ENCODE measurements at regions not wholly inside any gene's neighbourhood (a gene's known extent, or its start where the extent isn't known, plus 50 kb on each side); places are given as distances from the start of the nearest gene placed in this dataset.

DNA sequence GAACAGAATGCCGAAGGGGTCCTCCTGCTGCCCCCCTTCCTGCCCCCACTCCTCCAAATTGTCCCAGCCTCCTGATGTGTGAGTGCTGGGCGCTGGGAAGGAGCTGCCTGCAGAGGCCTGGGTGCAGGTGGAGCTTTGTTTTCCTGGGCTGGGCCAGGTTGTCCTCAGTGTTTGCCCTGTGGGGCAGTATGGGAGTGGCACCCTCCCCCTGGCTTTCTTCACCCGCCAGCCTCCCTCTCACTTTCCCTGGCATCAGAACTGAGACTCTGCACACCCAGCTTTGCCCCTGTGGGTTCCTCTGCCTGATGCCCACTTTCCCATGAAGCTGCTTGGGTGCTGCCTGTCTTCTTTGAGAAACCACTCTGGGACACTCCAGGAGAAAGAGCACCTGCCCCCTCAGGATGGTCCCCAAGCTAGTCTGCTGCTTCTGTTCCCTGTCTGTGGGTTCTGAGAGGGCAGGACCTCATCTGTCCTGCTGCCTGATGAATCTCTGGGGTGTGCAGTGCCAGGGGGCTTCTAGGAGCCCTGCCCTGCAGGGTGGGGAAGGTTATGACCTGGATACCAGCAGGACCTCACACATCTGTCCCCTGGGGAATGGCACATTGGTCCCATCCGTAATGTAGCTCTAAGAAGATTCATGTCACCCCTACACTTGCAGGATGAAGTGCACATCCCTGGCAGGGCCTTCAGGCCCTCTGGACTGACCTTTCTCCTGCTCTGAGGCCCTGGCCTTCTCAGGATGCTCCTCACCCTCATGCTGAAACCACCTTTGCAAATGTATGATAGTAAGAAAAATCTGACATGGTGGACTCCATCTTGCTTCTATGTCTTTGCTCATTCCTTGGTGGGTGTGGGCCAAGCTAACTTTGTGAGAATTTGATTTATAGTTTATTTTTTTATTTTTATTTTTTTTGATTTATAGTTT is 146.8 kb upstream of the HS6ST1 start:
- TF ChIP-seq, protein P1, sequence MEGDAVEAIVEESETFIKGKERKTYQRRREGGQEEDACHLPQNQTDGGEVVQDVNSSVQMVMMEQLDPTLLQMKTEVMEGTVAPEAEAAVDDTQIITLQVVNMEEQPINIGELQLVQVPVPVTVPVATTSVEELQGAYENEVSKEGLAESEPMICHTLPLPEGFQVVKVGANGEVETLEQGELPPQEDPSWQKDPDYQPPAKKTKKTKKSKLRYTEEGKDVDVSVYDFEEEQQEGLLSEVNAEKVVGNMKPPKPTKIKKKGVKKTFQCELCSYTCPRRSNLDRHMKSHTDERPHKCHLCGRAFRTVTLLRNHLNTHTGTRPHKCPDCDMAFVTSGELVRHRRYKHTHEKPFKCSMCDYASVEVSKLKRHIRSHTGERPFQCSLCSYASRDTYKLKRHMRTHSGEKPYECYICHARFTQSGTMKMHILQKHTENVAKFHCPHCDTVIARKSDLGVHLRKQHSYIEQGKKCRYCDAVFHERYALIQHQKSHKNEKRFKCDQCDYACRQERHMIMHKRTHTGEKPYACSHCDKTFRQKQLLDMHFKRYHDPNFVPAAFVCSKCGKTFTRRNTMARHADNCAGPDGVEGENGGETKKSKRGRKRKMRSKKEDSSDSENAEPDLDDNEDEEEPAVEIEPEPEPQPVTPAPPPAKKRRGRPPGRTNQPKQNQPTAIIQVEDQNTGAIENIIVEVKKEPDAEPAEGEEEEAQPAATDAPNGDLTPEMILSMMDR (IDR thresholded peaks at IDR 0.05; ENCODE audit: low read depth, low read length, missing control alignments) = no peak
- DNase-seq = no peak
- in situ Hi-C loops (cut with HindIII; ENCODE audit: low pct_ligation_motif_present, low sequenced_read_pairs) = no loop called here

DNA sequence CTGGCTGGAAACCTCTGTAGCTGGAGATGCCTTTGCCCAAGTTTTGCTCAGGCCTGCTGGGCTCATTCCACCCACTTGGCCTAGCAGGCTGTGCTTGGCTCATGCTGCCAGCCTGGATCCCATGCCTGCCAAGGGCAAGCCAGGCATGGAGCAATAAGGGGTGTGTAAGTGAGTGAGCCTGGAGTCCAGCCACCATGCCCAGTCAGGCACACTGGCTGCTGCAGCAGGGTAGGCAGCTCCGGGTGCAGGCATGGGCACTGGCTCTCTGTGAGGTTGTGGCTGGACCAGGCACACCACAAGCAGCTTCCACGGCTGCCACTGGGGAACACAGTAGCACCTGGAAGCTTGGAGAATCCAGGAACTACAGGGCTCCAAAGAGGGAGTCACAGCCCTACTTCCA is 147.7 kb upstream of the HS6ST1 start:
- in situ Hi-C loops (cut with HindIII; ENCODE audit: low pct_ligation_motif_present, low sequenced_read_pairs) = no loop called here
- H3K27ac ChIP-seq = no peak overlapping the region
- TF ChIP-seq, protein P1 (IDR thresholded peaks at IDR 0.05; ENCODE audit: low read depth, low read length, missing control alignments) = no peak
- H3K36me3 ChIP-seq (replicated peaks) = no peaks in the 10 kb centered on the region
- H3K27me3 ChIP-seq (replicated peaks) = no peaks in the 10 kb centered on the region
- H3K4me3 ChIP-seq (ENCODE audit: low read depth, low read length) = no peak overlapping the region
- DNase-seq = no peak

More for the DNA sequence above, 146.8 kb upstream of the HS6ST1 start:
- no peak overlapping the region for H3K4me3 ChIP-seq (ENCODE audit: low read depth, low read length)
- H3K27ac ChIP-seq = no peak overlapping the region
- H3K27me3 ChIP-seq (replicated peaks) = no peaks in the 10 kb centered on the region
- H3K36me3 ChIP-seq (replicated peaks) = no peaks in the 10 kb centered on the region

DNA sequence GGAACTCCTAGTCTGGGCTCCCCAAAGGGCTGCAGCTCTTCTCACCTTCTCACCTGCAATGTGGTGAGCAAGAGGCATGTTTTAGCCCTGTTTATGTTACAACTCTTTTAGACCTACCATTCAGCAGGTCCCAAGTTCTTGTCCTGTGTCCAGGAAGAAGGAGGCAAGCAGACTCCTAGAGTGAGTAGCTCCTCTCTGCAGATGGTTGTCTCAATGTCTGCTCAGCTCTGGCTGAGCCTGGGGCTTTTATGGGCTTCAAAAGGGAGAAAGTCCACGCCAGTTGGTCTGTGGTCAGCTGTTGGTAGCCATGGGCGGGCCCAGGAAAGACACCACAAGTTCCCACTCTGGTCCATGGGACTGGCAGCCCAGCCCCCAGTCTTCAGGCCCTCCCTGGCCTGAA is 148.1 kb upstream of the HS6ST1 start:
- Histone ChIP-seq H3K27ac (no peak overlapping the region), H3K27me3 (replicated peaks) (no peaks in the 10 kb centered on the region), H3K4me3 (ENCODE audit: low read depth, low read length) (no peak overlapping the region), H3K36me3 (replicated peaks) (no peaks in the 10 kb centered on the region)
- in situ Hi-C loops (cut with HindIII; ENCODE audit: low pct_ligation_motif_present, low sequenced_read_pairs) = no loop called here
- TF ChIP-seq, protein P1 (IDR thresholded peaks at IDR 0.05; ENCODE audit: low read depth, low read length, missing control alignments) = no peak
- no peak for DNase-seq

- no peaks in the 10 kb centered on the region for H3K27me3 ChIP-seq (replicated peaks)
- DNase-seq = no peak
- H3K36me3 ChIP-seq (replicated peaks) = no peaks in the 10 kb centered on the region
Measured at GRCh38 chr2:128467321-128467969, 148.8 kb upstream of the HS6ST1 start.

GRCh38 chr2:128468186-128468920 is 149.7 kb upstream of the HS6ST1 start:
- no peak for DNase-seq
- TF ChIP-seq, protein P1 (IDR thresholded peaks at IDR 0.05; ENCODE audit: low read depth, low read length, missing control alignments) = no peak

More at GRCh38 chr2:128467321-128467969, 148.8 kb upstream of the HS6ST1 start:
- Histone ChIP-seq H3K27ac (no peak overlapping the region), H3K4me3 (ENCODE audit: low read depth, low read length) (no peak overlapping the region)
- in situ Hi-C loops (cut with HindIII; ENCODE audit: low pct_ligation_motif_present, low sequenced_read_pairs) = no loop called here
- TF ChIP-seq, protein P1 (IDR thresholded peaks at IDR 0.05; ENCODE audit: low read depth, low read length, missing control alignments) = no peak

More at GRCh38 chr2:128468186-128468920, 149.7 kb upstream of the HS6ST1 start:
- Histone ChIP-seq H3K36me3 (replicated peaks) (no peaks in the 10 kb centered on the region), H3K27ac (no peak overlapping the region), H3K27me3 (replicated peaks) (no peaks in the 10 kb centered on the region), H3K4me3 (ENCODE audit: low read depth, low read length) (no peak overlapping the region)
- in situ Hi-C loops (cut with HindIII; ENCODE audit: low pct_ligation_motif_present, low sequenced_read_pairs) = no loop called here

Data from brain microvascular endothelial cell (primary cell).